ENCODE measurements at regions not wholly inside any gene's neighbourhood (a gene's known extent, or its start where the extent isn't known, plus 50 kb on each side); places are given as distances from the start of the nearest gene placed in this dataset.

GRCh38 chrX:77088233-77088632 is 359.0 kb upstream of the FGF16 start:
- TF ChIP-seq, protein P1, sequence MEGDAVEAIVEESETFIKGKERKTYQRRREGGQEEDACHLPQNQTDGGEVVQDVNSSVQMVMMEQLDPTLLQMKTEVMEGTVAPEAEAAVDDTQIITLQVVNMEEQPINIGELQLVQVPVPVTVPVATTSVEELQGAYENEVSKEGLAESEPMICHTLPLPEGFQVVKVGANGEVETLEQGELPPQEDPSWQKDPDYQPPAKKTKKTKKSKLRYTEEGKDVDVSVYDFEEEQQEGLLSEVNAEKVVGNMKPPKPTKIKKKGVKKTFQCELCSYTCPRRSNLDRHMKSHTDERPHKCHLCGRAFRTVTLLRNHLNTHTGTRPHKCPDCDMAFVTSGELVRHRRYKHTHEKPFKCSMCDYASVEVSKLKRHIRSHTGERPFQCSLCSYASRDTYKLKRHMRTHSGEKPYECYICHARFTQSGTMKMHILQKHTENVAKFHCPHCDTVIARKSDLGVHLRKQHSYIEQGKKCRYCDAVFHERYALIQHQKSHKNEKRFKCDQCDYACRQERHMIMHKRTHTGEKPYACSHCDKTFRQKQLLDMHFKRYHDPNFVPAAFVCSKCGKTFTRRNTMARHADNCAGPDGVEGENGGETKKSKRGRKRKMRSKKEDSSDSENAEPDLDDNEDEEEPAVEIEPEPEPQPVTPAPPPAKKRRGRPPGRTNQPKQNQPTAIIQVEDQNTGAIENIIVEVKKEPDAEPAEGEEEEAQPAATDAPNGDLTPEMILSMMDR (conservative IDR thresholded peaks at IDR 0.05; ENCODE audit: low read length): no peak
- TF ChIP-seq EZH2phosphoT487 (IDR thresholded peaks at IDR 0.05; ENCODE audit: borderline replicate concordance): no peak

Measured in Loucy (cell line).